Fibroblast of peridontal ligament (primary cell): ENCODE measurements at regions not wholly inside any gene's neighbourhood (a gene's known extent, or its start where the extent isn't known, plus 50 kb on each side); places are given as distances from the start of the nearest gene placed in this dataset.
A peak's percentile ranks its signal among the peaks of the same experiment; 100 is the strongest.

Experiments used
- DNase-seq: peaks from one replicate; pipeline ENCODE4 v3.0.0-alpha.2; 2010; ENCODE audit errors: extremely low read depth

- no peak for DNase-seq
Observed at GRCh38 chr11:70742553-70743291, 344.4 kb downstream of the CTTN start.

- no peak for DNase-seq
Observed at GRCh38 chr11:70743329-70743728, 345.0 kb downstream of the CTTN start.

DNA sequence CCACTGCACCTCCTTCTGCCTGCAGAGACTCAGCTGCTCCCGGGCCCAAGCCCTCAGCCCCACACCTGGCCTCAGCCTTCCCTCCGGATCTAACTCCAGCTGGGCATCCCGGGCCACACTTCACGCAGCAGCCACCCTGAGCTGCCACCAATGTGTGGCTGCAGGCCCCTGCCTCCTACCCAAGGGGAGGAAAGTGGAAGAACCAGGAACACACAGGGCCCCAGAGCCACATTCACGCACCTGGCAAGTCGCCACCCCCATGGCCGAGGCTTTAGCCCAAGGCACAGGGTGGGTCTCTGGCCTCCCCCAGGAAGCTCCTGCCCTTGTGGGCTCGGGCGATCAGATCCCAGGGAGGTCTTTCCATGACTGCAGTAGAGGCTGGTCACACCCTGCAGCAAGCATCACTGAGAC is 345.6 kb downstream of the CTTN start:
- DNase-seq = no peak

DNA sequence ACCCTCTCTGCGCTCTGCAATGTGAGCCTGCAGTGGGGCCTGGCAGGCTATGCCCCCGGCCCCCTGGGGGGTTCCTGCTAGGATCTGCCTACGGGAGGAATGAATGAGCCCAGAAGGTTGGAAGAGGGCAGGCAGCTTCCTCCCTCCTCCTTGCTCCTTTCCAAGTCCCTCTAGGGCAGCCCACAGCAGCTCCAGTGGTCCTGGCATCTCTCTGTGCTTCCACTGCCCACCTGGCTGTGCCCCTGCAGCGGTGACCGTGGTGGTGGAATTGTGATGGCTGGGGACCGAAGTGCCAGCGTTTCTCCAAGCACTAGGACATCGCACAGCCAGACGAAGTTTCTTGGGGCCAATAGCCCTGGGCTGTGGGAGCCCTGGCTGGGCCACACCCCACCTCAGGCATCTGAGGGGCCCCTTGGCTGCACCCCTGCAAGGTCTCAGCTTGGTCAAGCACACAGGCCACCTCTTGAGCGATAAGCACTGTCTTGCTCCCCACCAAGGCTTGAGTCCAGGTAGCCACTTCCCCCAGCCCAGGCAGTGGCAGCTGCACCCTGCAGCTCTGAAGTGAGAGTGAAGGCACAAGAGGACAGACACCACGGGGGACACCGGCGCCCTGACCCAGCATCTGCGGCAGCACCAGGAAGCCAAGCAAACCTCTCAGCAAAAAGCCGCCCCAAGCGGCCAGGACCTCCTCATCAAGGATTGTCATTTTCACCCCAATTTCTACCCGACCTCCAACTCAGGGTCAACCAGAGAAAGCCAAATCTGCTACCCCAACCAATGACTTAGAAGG is 346.3 kb downstream of the CTTN start:
- no peak for DNase-seq

GRCh38 chr11:70745451-70745850 is 347.1 kb downstream of the CTTN start:
- DNase-seq = no peak

DNA sequence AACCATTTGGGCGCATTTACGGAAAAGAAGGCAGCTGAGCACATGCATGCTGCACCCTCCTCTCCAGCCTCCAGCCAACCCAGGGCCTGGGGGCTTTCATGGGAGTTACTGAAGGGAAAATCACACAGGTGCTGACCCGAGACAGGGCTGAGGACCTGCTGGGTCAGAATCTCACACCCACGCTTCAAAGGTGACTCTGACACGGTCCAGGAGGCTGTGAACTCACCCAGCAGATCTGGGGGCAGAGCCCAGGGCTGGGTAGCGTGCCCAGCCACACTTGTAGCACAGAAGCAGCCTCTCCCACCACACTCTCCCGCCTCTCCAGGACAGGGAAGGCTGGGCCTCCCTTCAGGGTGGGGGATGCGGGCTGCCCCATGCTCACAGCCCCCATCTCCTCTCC is 347.6 kb downstream of the CTTN start:
- no peak for DNase-seq

DNA sequence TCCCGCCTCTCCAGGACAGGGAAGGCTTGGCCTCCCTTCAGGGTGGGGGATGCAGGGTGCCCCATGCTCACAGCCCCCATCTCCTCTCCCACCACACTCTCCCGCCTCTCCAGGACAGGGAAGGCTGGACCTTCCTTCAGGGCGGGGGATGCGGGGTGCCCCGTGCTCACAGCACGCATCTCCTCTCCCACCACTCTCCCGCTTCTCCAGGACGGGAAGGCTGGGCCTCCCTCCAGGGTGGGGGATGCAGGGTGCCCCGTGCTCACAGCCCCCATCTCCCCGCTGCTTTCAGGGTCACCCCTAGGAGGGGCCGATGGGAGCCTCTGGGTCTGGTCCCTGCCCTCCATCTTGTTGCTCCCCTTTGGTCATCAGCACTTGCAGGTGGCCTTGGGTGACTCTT is 348.0 kb downstream of the CTTN start:
- DNase-seq = no peak

DNA sequence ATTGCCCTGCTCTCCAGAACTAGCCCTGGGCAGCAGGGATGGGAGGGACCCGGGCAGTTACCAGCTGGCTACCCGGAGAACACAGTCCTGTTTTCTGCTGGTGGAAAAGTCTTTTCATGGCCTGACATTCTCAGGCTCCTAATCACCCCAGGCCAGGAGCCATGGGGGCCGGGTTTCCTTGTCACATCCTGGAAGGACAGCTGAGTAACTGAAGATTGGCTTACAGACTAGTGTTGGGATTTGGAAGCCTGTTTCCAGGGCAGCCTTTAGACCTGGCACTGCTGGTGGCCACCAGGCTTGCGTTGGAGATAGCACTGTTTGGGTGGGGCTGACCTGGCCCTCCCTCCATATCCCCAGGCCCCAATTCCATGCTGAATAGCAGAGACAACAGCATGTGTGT is 349.0 kb downstream of the CTTN start:
- no peak for DNase-seq

DNA sequence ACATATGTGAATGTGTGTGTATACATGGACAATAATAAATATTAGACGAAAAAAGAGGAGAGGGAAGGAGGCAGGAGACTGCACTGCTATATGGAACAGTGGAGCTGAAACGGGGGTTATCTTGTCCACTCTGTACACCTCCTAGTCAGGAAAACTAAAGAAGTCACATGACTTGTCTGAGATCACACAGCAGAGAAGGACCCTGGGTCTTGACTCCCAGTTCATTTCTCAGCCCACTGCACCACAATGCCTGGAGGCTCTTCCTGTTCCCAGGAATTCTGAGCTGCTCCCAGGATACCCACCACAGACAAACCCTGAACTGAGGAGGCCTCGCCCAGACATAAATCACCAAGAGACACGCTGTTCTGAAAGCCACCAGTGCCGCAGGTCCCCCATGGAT is 349.6 kb downstream of the CTTN start:
- DNase-seq = no peak

DNA sequence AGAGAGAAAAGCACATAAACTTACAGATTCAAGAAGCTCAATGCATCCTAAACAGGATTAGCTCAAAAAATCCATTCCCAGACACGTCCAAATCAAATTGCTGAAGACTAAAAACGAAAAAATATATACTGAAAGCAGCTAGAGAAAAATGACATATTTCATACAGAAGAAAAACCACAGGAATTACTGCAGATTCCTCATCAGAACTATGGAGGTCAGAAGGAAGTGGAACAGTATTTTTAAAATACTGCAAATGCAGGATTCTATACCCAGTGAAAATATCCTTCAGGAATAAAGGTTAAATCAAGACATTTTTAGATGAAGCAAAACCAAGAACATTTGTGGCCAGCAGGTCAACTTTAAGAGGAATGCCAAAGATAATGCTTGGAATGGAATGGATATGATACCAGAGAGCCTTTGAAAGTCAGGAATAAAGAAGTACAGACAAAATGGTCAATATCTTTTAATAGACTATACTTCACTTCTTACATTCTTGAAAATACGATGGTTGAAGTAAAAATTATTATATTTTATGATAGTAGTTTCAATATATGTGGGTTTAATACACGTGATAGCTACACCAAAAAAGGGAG is 352.9 kb downstream of the CTTN start:
- DNase-seq = peak; percentile 14

DNA sequence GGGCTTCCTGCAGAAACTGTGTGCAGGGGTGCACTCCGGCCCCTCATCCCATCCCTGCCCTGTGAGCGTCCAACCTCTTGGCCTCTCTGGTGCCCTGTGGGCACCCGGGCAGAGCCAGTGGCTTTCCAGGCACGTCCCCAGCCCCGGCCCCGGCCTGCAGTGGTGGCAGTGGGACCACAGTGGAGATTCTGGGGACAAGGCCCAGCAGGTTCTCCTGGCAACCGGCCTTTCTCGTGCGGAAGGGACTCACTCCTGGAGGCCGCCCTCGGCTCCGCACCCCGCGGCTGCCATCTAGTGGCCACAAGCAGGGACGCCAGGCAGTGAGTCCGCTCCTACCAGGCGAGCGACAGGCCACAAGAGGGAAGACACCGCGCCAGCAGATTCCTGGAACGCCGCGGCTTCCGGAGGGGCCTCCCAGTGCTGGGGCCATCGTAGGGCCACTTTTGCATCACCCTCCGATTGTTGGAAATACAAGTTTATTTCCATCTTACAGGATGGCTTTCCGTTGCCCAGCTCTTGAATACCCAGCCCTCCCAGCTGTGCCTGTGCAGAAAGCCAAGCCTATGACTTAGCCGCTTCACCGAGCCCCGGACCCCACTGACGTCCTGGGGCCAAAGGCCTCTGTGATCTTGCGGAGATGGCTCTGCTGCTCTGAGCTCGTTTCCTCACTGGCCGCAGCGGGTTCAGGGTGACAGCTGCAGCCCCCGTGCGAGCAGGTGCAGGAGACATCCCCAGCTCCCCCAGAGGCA is 357.3 kb downstream of the CTTN start:
- DNase-seq = peak; percentile 57

DNA sequence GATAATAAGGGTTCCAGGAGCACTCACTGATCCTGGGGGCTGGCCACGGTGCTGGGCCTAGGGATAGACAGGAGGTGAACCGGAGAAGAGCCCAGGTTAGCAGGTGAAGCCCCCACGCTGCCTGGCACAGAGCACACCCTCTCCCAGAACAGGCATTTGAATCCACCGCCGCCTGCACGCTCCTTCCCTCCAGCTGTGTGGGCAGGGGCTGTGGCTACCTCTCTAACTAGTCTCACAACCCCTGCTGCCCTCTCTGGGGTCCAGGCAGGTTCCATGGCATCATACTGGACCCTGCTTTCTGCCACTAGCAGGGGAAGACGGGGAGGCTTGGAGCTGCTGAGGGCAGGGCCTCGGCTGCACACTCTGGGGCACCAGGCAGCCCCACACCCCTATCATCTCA is 358.0 kb downstream of the CTTN start:
- DNase-seq = no peak

- no peak for DNase-seq
Observed at GRCh38 chr11:70756756-70757155, 358.4 kb downstream of the CTTN start.

- DNase-seq = no peak
Observed at GRCh38 chr11:70757241-70757640, 358.9 kb downstream of the CTTN start.

DNA sequence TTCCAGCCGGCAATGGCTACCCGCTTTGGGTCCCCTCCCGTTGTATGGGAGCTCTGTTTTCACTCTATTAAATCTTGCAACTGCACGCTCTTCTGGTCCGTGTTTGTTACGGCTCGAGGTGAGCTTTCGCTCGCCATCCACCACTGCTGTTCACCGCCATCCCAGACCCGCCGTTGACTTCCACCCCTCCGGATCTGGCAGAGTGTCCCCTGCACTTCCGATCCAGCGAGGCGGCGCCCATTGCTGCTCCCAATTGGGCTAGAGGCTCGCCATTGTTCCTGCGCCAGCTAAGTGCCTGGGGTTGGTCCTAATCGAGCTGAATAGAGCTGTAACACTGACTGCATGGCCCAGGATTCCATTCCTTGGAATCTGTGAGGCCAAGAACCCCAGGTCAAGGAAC is 359.9 kb downstream of the CTTN start:
- no peak for DNase-seq

DNA sequence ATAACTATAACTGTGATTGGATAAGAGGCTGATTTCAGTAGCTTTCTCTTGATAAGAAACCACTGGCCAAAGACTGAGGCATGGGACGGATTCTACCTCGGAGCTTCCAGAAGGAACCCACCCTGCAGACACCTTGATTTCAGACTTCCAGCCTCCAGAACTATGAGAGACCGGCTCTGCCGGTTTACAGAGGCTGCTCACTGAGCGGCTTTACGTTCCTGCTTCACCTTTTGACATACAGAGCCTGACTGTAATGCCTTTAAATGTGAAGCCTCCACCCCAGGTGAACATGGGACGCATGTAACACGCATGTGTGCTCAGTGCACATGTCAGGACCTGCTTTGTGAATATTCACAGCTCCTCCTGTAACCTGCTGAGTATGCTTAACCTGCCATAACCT is 361.5 kb downstream of the CTTN start:
- no peak for DNase-seq

DNA sequence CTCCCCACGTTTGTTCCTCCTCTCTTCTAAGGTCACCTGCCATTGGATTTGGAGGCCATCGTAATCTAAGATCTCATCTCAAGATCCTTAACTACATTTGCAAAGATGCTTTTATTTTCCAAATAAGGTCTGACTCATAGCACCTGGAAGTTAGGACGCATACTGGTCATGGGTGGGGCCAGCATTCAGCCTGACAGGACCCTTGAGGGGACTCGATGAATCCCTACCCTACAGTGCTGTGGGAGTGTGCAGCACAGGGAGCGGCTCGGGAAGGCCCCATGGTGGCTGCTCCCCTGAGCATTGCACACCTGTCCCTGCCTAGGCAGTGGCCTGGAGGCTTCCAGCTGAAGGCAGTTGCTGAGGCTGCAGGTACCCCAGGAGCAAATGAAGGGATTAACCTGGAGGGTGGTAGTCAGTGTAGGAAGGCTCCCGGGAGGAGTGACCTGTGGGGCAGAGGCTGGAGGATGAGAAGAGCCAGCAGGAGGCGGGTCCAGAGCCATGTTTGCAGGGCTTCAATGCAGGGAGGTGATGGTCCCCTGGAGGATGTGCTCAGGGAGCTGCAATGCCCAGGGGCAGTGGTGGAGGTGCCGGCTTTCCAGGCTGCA is 362.2 kb downstream of the CTTN start:
- DNase-seq = no peak

- DNase-seq = no peak
Observed at GRCh38 chr11:70761094-70761907, 363.0 kb downstream of the CTTN start.

GRCh38 chr11:70761908-70762337 is 363.6 kb downstream of the CTTN start:
- DNase-seq = no peak

- no peak for DNase-seq
Observed at GRCh38 chr11:70762810-70763209, 364.5 kb downstream of the CTTN start.

GRCh38 chr11:70763606-70764005 is 365.3 kb downstream of the CTTN start:
- peak; percentile 71 for DNase-seq
